ENCODE measurements at regions not wholly inside any gene's neighbourhood (a gene's known extent, or its start where the extent isn't known, plus 50 kb on each side); places are given as distances from the start of the nearest gene placed in this dataset.

DNA sequence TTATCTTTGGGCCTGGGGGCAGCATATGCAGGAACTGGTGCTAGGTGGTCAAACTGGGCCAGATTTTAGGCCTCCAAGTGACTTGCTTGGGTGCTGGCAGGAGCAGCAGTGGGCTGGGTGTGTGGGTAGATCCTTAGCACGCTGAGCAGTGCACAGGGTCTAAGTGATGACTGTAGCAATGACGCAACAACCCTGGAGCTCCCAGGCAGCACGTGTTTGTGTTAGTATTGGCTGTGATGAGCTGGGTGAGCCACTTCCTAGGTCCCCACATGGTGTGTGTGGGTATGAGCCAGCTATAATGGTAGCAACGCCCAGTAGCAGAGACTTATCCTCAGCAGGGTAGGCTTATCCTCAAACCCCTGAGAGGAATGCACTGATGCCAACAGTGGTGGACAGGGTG, 570.6 kb upstream of the ROBO1 start:
- BruUV-seq (replicated peaks), result no TSS peak
- in situ Hi-C loops (cut with MboI) (no loop called here), intact Hi-C loops (cut with micrococcal nuclease) (no loop called here)
- Histone ChIP-seq H3K9ac (ENCODE audit: insufficient read depth in 1 of 2, low read depth in 2 of 2, low read length in 2 of 2) (no peak overlapping the region), H3K27me3 (ENCODE audit: control insufficient read depth in 2 of 2, insufficient read depth in 2 of 2, low read length in 2 of 2) (no peaks in the 10 kb centered on the region), H3K9me1 (ENCODE audit: control insufficient read depth, insufficient read depth, low read length) (no peaks in the 10 kb centered on the region), H3K9me3 (replicated peaks; ENCODE audit: control insufficient read depth, insufficient read depth, low read depth, low read length) (no peaks in the 10 kb centered on the region), H4K20me1 (replicated peaks; ENCODE audit: control insufficient read depth, insufficient read depth, low read length) (no peaks in the 10 kb centered on the region), H3K4me1 (replicated peaks in 1 of 2; ENCODE audit: control insufficient read depth in 2 of 2, insufficient read depth in 2 of 2, low read length in 2 of 2) (no peaks in the 10 kb centered on the region), H3K79me2 (ENCODE audit: control insufficient read depth, insufficient read depth, low read length) (no peaks in the 10 kb centered on the region), H2AFZ (ENCODE audit: low read depth, low read length) (no peak overlapping the region), H3K4me2 (ENCODE audit: insufficient read depth, low read length) (no peak overlapping the region), H3K36me3 (ENCODE audit: control insufficient read depth, insufficient read depth, low read length) (no peaks in the 10 kb centered on the region), H3K27ac (ENCODE audit: extremely low read depth, low read depth, low read length) (no peak overlapping the region), H3K4me3 (no peak overlapping the region)
- 3% methylated on average over 4 of the region's 4 CpGs for WGBS (ENCODE audit: insufficient coverage, low coverage, missing lambda C conversion rate)
- FAIRE-seq, result no peak
- TF ChIP-seq NFATC3 (IDR thresholded peaks at IDR 0.05) (no peak), ZNF707 (CRISPR knock-in tag; conservative IDR thresholded peaks at IDR 0.05) (no peak), MCM2 (IDR thresholded peaks at IDR 0.05; ENCODE audit: low read depth) (no peak), ZBTB1 (CRISPR knock-in tag; IDR thresholded peaks at IDR 0.05; ENCODE audit: borderline replicate concordance, low read depth) (no peak), CHD4 (IDR thresholded peaks at IDR 0.05; ENCODE audit: insufficient read depth, insufficient replicate concordance, low read depth, low read length, poor library complexity, severe bottlenecking) (no peak)
- TF ChIP-seq, protein P1, sequence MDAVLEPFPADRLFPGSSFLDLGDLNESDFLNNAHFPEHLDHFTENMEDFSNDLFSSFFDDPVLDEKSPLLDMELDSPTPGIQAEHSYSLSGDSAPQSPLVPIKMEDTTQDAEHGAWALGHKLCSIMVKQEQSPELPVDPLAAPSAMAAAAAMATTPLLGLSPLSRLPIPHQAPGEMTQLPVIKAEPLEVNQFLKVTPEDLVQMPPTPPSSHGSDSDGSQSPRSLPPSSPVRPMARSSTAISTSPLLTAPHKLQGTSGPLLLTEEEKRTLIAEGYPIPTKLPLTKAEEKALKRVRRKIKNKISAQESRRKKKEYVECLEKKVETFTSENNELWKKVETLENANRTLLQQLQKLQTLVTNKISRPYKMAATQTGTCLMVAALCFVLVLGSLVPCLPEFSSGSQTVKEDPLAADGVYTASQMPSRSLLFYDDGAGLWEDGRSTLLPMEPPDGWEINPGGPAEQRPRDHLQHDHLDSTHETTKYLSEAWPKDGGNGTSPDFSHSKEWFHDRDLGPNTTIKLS (IDR thresholded peaks at IDR 0.05; ENCODE audit: borderline replicate concordance, low read depth), result no peak
- TF ChIP-seq, protein P2, sequence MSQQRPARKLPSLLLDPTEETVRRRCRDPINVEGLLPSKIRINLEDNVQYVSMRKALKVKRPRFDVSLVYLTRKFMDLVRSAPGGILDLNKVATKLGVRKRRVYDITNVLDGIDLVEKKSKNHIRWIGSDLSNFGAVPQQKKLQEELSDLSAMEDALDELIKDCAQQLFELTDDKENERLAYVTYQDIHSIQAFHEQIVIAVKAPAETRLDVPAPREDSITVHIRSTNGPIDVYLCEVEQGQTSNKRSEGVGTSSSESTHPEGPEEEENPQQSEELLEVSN (IDR thresholded peaks at IDR 0.05; ENCODE audit: borderline replicate concordance in 1 of 2, extremely low read depth in 1 of 2, insufficient read depth in 1 of 2, insufficient read length in 1 of 2, low read depth in 1 of 2, low read length in 1 of 2, poor library complexity in 1 of 2, severe bottlenecking in 1 of 2), result no peak
- TF ChIP-seq, protein P3, sequence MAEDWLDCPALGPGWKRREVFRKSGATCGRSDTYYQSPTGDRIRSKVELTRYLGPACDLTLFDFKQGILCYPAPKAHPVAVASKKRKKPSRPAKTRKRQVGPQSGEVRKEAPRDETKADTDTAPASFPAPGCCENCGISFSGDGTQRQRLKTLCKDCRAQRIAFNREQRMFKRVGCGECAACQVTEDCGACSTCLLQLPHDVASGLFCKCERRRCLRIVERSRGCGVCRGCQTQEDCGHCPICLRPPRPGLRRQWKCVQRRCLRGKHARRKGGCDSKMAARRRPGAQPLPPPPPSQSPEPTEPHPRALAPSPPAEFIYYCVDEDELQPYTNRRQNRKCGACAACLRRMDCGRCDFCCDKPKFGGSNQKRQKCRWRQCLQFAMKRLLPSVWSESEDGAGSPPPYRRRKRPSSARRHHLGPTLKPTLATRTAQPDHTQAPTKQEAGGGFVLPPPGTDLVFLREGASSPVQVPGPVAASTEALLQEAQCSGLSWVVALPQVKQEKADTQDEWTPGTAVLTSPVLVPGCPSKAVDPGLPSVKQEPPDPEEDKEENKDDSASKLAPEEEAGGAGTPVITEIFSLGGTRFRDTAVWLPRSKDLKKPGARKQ (CRISPR knock-in tag; IDR thresholded peaks at IDR 0.05), result no peak
- ATAC-seq, result no peak
- POLR2A ChIA-PET, result no interaction called here
- CTCF ChIA-PET (ENCODE audit: low intra/inter-chr PET ratio), result no interaction called here
- no peak for DNase-seq (ENCODE audit: extremely low read depth in 1 of 4, low spot score in 3 of 4)

Measured in K562 (cell line).